Endothelial cell of umbilical vein (primary cell): ENCODE measurements at regions not wholly inside any gene's neighbourhood (a gene's known extent, or its start where the extent isn't known, plus 50 kb on each side); places are given as distances from the start of the nearest gene placed in this dataset.

Experiments used
- BruUV-seq: library from RNA; stranded (reverse); fragments of 400-500 nt; replicated peaks from 2 replicates; lab custom pipeline; 2021; lab: Mats Ljungman, UMichigan
- CTCF ChIA-PET: fragments of 300-600, 350-600 bp; sonication (Branson Sonifier 250); formaldehyde crosslinking; loops from one replicate; lab custom pipeline; 2021; ENCODE audit warnings: antibody characterized with exemption, inconsistent platforms; lab: Charles Lee
- POLR2A ChIA-PET: fragments of 300-600, 350-600 bp; sonication (Branson Sonifier 250); formaldehyde crosslinking; loops from one replicate; lab custom pipeline; 2021; ENCODE audit warnings: antibody characterized with exemption, inconsistent platforms; lab: Charles Lee
- DNase-seq: peaks from one replicate; pipeline ENCODE4 v3.0.0-alpha.2; 2011; ENCODE audit warnings: low read depth, low spot score
- FAIRE-seq: peaks from 2 replicates; lab custom pipeline; 2011; peaks lifted over from hg19 to GRCh38; lab: Jason Lieb, UNC
- H2AFZ ChIP-seq: 2 replicates; pipeline ENCODE4 v1.6.0; 2012; ENCODE audit warnings: low read depth, low read length, control low read depth, inconsistent platforms
- H3K27ac ChIP-seq: 2 replicates; pipeline ENCODE4 v1.5.1; 2011; ENCODE audit warnings: low read depth, mild to moderate bottlenecking, control low read depth, low read length, moderate library complexity; ENCODE audit not compliant: insufficient read depth
- H3K27me3 ChIP-seq, 2 experiments: 2 replicates each; pipeline versions ENCODE4 v1.6.0 to v1.6.1; 2011; ENCODE audit warnings: low read length in 2 of 2, mixed read lengths in 1 of 2; ENCODE audit not compliant: control insufficient read depth in 2 of 2, insufficient read depth in 2 of 2
- H3K36me3 ChIP-seq, 2 experiments: 2 replicates in 1 of 2; 3 replicates in 1 of 2; pipeline ENCODE4 v1.5.1; 2011; ENCODE audit warnings: low read length in 2 of 2, mild to moderate bottlenecking in 1 of 2, moderate library complexity in 1 of 2; ENCODE audit not compliant: control insufficient read depth in 2 of 2, insufficient read depth in 2 of 2; ENCODE audit errors: extremely low read depth in 1 of 2
- H3K4me1 ChIP-seq: 3 replicates; pipeline ENCODE4 v1.5.1; 2011; ENCODE audit warnings: mild to moderate bottlenecking, low read length; ENCODE audit not compliant: control insufficient read depth, insufficient read depth; ENCODE audit errors: extremely low read depth
- H3K4me2 ChIP-seq: 2 replicates; pipeline ENCODE4 v1.6.1; 2011; ENCODE audit warnings: low read length, control low read depth, mixed read lengths; ENCODE audit not compliant: insufficient read depth
- H3K4me3 ChIP-seq, 3 experiments: fragments of 200-600 bp in 1 of 3; sonication (generic), shearing (Covaris generic) in 1 of 3; replicated peaks in 1 of 3; 2 replicates each; pipeline ENCODE4 v1.5.1; 2011 to 2016; ENCODE audit warnings: control low read depth in 3 of 3, low read length in 3 of 3, mild to moderate bottlenecking in 2 of 3, inconsistent platforms in 1 of 3, low read depth in 1 of 3, moderate library complexity in 1 of 3; ENCODE audit not compliant: insufficient read depth in 1 of 3
- H3K79me2 ChIP-seq: 2 replicates; pipeline ENCODE4 v1.6.0; 2012; ENCODE audit warnings: low read length, inconsistent platforms; ENCODE audit not compliant: control insufficient read depth, insufficient read depth
- H3K9ac ChIP-seq: replicated peaks from 2 replicates; pipeline ENCODE3; 2011; ENCODE audit warnings: low read length, control low read depth; ENCODE audit not compliant: insufficient read depth; ENCODE audit errors: extremely low read depth
- H3K9me1 ChIP-seq: replicated peaks from 3 replicates; pipeline ENCODE4 v1.6.0; 2011; ENCODE audit warnings: mild to moderate bottlenecking, low read length; ENCODE audit not compliant: control insufficient read depth, insufficient read depth; ENCODE audit errors: extremely low read depth
- H3K9me3 ChIP-seq: replicated peaks from 2 replicates; pipeline ENCODE4 v1.5.1; 2012; ENCODE audit warnings: low read length, inconsistent platforms; ENCODE audit not compliant: control insufficient read depth, insufficient read depth
- H4K20me1 ChIP-seq: replicated peaks from 2 replicates; pipeline ENCODE3; 2011; ENCODE audit warnings: mild to moderate bottlenecking, low read length; ENCODE audit not compliant: control insufficient read depth, insufficient read depth; ENCODE audit errors: extremely low read depth
- EZH2 ChIP-seq: IDR thresholded peaks from 2 replicates; pipeline ENCODE4 v1.6.1; 2012; ENCODE audit warnings: borderline replicate concordance, low read depth, mild to moderate bottlenecking, moderate library complexity, low read length, inconsistent platforms; ENCODE audit not compliant: severe bottlenecking
- FOS ChIP-seq: IDR thresholded peaks from 2 replicates; pipeline ENCODE4 v1.6.1; 2011; ENCODE audit warnings: mild to moderate bottlenecking, low read length, moderate library complexity, borderline replicate concordance; ENCODE audit not compliant: insufficient read depth
- GATA2 ChIP-seq: IDR thresholded peaks from 2 replicates; pipeline ENCODE4 v1.7.0; 2011; ENCODE audit warnings: low read depth, mild to moderate bottlenecking, moderate library complexity, mixed read lengths, low read length; ENCODE audit not compliant: insufficient read length, insufficient read depth
- JUN ChIP-seq: IDR thresholded peaks from 2 replicates; pipeline ENCODE4 v1.6.1; 2011; ENCODE audit warnings: borderline replicate concordance, low read depth; ENCODE audit not compliant: insufficient read length, insufficient read depth
- MYC ChIP-seq: IDR thresholded peaks from one replicate; pipeline ENCODE4 v1.6.1; 2011; ENCODE audit warnings: mild to moderate bottlenecking, low read depth, low read length
- POLR2A ChIP-seq: IDR thresholded peaks from 2 replicates; pipeline ENCODE4 v1.6.1; 2012; ENCODE audit warnings: low read depth, mild to moderate bottlenecking, control low read depth, low read length
- POLR2AphosphoS5 ChIP-seq: IDR thresholded peaks from 2 replicates; pipeline ENCODE4 v1.6.1; 2012; ENCODE audit warnings: low read depth, mild to moderate bottlenecking, control low read depth, low read length, moderate library complexity; ENCODE audit not compliant: insufficient read depth
- dilution Hi-C: fragments of 300-500 bp; cut with MboI; formaldehyde crosslinking; loops from one replicate; pipeline ENCODE4 v1.15.0; 2019; ENCODE audit warnings: low sequenced_read_pairs; ENCODE audit not compliant: extremely low pct_ligation_motif_present
- intact Hi-C: fragments of 100-400 bp; cut with micrococcal nuclease; formaldehyde crosslinking; loops from one replicate; pipeline ENCODE4 v1.10.0; 2022
- TF ChIP-seq, protein P1 (sequence below): IDR thresholded peaks from 2 replicates; pipeline ENCODE4 v1.6.1; 2011; ENCODE audit not compliant: insufficient read depth, insufficient read length
- TF ChIP-seq, protein P2 (sequence below), 2 donors: IDR thresholded peaks; 1 replicate in 1 of 2; 2 replicates in 1 of 2; pipeline ENCODE4 v1.5.1; 2011; ENCODE audit warnings: low read length in 2 of 2, mild to moderate bottlenecking in 2 of 2, moderate library complexity in 2 of 2, control low read depth in 1 of 2, inconsistent platforms in 1 of 2, low read depth in 1 of 2; ENCODE audit not compliant: insufficient read depth in 1 of 2; ENCODE audit errors: extremely low read depth in 1 of 2

DNA sequence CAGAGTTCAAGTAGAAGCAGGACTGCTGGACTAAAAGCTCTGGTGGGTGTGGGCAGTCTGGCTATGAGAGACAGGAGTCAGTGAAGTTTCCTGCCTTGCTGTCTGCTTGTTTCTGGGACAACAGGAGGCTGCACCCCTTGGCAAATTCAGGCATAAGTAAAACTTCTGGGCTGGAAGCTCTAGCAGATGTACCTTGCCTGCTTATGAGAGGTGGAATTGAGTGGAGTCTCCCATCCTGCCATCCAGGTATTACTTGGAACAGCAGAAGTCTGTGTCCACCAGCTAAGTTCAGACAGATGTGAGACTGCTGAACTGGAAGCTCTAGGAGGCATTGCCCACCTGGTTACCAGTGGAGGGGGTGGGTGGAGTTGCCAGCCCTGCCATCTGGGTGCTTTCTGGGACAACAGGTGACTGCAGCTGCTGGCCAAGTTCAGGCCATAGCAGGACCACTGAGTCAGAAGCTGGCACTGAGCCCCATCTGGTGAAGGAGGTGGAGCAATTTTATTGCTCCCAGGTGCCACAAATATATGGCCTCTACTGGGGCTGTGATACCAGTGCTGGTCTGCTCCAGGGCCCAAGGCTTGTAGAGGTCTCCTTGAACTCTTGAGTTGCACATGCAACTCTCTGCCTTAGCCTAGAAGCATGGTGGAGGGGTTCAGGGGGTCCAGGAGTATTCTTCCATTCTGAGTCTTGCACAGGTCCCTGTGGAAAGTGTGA is 199.4 kb upstream of the FN1 start:
- no TSS peak for BruUV-seq
- intact Hi-C loops (no loop called here), dilution Hi-C loops (no loop called here)
- Histone ChIP-seq H3K9me1 (no peaks in the 10 kb centered on the region), H4K20me1 (no peaks in the 10 kb centered on the region), H3K27me3 (no peaks in the 10 kb centered on the region), H3K4me2 (no peak overlapping the region), H3K4me3 (no peak overlapping the region), H3K36me3 (peaks cover 6 to 13% of the 10 kb centered on the region in 2 experiments), H3K4me1 (no peaks in the 10 kb centered on the region), H3K27ac (no peak overlapping the region), H2AFZ (no peak overlapping the region), H3K9me3 (peaks cover 2% of the 10 kb centered on the region), H3K9ac (no peak overlapping the region), H3K79me2 (no peaks in the 10 kb centered on the region)
- CTCF ChIA-PET, result interaction anchor here (0.7 to 1.2 kb wide), 10 partner anchors 13 to 297 kb away, joined by 3 to 6 read pairs (median 3); partner anchors contain the start of gene FN1
- FAIRE-seq (no peak), DNase-seq (no peak)
- TF ChIP-seq POLR2AphosphoS5, result no peak
- TF ChIP-seq, protein P1, sequence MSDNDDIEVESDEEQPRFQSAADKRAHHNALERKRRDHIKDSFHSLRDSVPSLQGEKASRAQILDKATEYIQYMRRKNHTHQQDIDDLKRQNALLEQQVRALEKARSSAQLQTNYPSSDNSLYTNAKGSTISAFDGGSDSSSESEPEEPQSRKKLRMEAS, result no peak
- no peak for TF ChIP-seq FOS
- TF ChIP-seq GATA2, result no peak
- no peak for TF ChIP-seq POLR2A
- TF ChIP-seq JUN, result no peak
- TF ChIP-seq EZH2, result no peak
- TF ChIP-seq MYC, result no peak
- TF ChIP-seq, protein P2, sequence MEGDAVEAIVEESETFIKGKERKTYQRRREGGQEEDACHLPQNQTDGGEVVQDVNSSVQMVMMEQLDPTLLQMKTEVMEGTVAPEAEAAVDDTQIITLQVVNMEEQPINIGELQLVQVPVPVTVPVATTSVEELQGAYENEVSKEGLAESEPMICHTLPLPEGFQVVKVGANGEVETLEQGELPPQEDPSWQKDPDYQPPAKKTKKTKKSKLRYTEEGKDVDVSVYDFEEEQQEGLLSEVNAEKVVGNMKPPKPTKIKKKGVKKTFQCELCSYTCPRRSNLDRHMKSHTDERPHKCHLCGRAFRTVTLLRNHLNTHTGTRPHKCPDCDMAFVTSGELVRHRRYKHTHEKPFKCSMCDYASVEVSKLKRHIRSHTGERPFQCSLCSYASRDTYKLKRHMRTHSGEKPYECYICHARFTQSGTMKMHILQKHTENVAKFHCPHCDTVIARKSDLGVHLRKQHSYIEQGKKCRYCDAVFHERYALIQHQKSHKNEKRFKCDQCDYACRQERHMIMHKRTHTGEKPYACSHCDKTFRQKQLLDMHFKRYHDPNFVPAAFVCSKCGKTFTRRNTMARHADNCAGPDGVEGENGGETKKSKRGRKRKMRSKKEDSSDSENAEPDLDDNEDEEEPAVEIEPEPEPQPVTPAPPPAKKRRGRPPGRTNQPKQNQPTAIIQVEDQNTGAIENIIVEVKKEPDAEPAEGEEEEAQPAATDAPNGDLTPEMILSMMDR (IDR thresholded peaks at IDR 0.05; ENCODE audit: extremely low read depth in 1 of 2, insufficient read depth in 1 of 2, low read depth in 1 of 2, low read length in 2 of 2), result no peak
- POLR2A ChIA-PET, result no interaction called here
